CD4-positive, alpha-beta memory T cell (primary cell): ENCODE measurements at regions not wholly inside any gene's neighbourhood (a gene's known extent, or its start where the extent isn't known, plus 50 kb on each side); places are given as distances from the start of the nearest gene placed in this dataset.

Source experiments
- CTCF ChIA-PET: fragments of 350-600 bp; sonication (Branson Sonifier 250); formaldehyde crosslinking; loops from one replicate; lab custom pipeline; 2021; ENCODE audit warnings: inconsistent platforms; ENCODE audit not compliant: partially characterized antibody; lab: Charles Lee
- POLR2A ChIA-PET: fragments of 350-600 bp; sonication (Branson Sonifier 250); formaldehyde crosslinking; loops from one replicate; lab custom pipeline; 2021; ENCODE audit not compliant: partially characterized antibody; lab: Charles Lee
- DNase-seq, 5 donors: peaks; one replicate each; pipeline versions ENCODE4 v3.0.0 to v3.0.0-alpha.2; 2020 to 2022; ENCODE audit warnings: mixed read lengths in 1 of 5
- H3K27ac ChIP-seq: one replicate; pipeline ENCODE4 v1.7.0; 2013; ENCODE audit warnings: low read depth, low read length
- H3K27me3 ChIP-seq: 2 replicates; pipeline ENCODE4 v1.7.0; 2013; ENCODE audit warnings: mild to moderate bottlenecking, low read length, moderate library complexity; ENCODE audit not compliant: insufficient read depth
- H3K36me3 ChIP-seq: 2 replicates; pipeline ENCODE4 v1.7.0; 2013; ENCODE audit warnings: mild to moderate bottlenecking, low read length, moderate library complexity; ENCODE audit not compliant: insufficient read depth
- H3K4me1 ChIP-seq: 2 replicates; pipeline ENCODE4 v1.7.0; 2013; ENCODE audit warnings: mild to moderate bottlenecking, low read length, moderate library complexity; ENCODE audit not compliant: insufficient read depth
- H3K4me3 ChIP-seq, 2 donors: one replicate each; pipeline ENCODE4 v1.7.0; 2013; ENCODE audit warnings: low read length in 2 of 2, mild to moderate bottlenecking in 1 of 2
- H3K9me3 ChIP-seq, 2 donors: one replicate each; pipeline ENCODE4 v1.7.0; 2013; ENCODE audit warnings: low read length in 2 of 2, control low read depth in 1 of 2; ENCODE audit not compliant: control insufficient read depth in 1 of 2
- H3K27ac Mint-ChIP-seq, 7 donors: one replicate each; pipeline ENCODE4 v1.8.0; 2020 to 2021; ENCODE audit warnings: mixed read lengths in 7 of 7, mild to moderate bottlenecking in 6 of 7, inconsistent platforms in 3 of 7, moderate library complexity in 3 of 7
- H3K27me3 Mint-ChIP-seq, 2 donors: one replicate each; pipeline ENCODE4 v1.8.0; 2020 to 2021; ENCODE audit warnings: mixed read lengths in 2 of 2
- H3K36me3 Mint-ChIP-seq, 2 donors: one replicate each; pipeline ENCODE4 v1.8.0; 2020 to 2021; ENCODE audit warnings: mixed read lengths in 2 of 2, inconsistent platforms in 1 of 2, mild to moderate bottlenecking in 1 of 2
- H3K4me1 Mint-ChIP-seq, 4 donors: one replicate each; pipeline ENCODE4 v1.8.0; 2020 to 2021; ENCODE audit warnings: mixed read lengths in 4 of 4, mild to moderate bottlenecking in 1 of 4
- H3K4me3 Mint-ChIP-seq, 8 donors: one replicate each; pipeline ENCODE4 v1.8.0; 2020 to 2021; ENCODE audit warnings: mixed read lengths in 8 of 8, mild to moderate bottlenecking in 7 of 8, moderate library complexity in 6 of 8, inconsistent platforms in 3 of 8
- H3K9me3 Mint-ChIP-seq, 8 donors: one replicate each; pipeline ENCODE4 v1.8.0; 2020 to 2021; ENCODE audit warnings: mixed read lengths in 8 of 8, mild to moderate bottlenecking in 5 of 8, inconsistent platforms in 3 of 8, moderate library complexity in 1 of 8
- intact Hi-C: fragments of 100-400 bp; cut with micrococcal nuclease; formaldehyde crosslinking; loops from one replicate; pipeline ENCODE4 v1.15.1; 2023

GRCh38 chr6:145286916-145287315, 448.4 kb downstream of the EPM2A start:
- intact Hi-C loops = no loop called here
- no peaks in the 10 kb centered on the region for H3K27me3 ChIP-seq
- peaks cover 2 to 4% of the 10 kb centered on the region in 2 donors for H3K27me3 Mint-ChIP-seq

GRCh38 chr6:145289573-145289972, 445.7 kb downstream of the EPM2A start:
- H3K4me1 ChIP-seq = no peaks in the 10 kb centered on the region
- intact Hi-C loops = no loop called here
- POLR2A ChIA-PET = no interaction called here
- no peak overlapping the region for H3K4me3 Mint-ChIP-seq
- no peaks in the 10 kb centered on the region for H3K36me3 Mint-ChIP-seq
- peaks cover 2 to 4% of the 10 kb centered on the region in 2 donors for H3K27me3 Mint-ChIP-seq
- no peaks in the 10 kb centered on the region for H3K27me3 ChIP-seq
- no peak overlapping the region for H3K4me3 ChIP-seq
- H3K9me3 Mint-ChIP-seq = peaks cover 0 to 8% (median 3%) of the 10 kb centered on the region in 8 donors
- no peak for DNase-seq
- no peaks in the 10 kb centered on the region for H3K4me1 Mint-ChIP-seq
- H3K9me3 ChIP-seq = no peaks in the 10 kb centered on the region
- H3K27ac Mint-ChIP-seq = peak overlapping the region in 1 of 7 donors; percentile 54
- no peak overlapping the region for H3K27ac ChIP-seq
- no peaks in the 10 kb centered on the region for H3K36me3 ChIP-seq
- CTCF ChIA-PET = no interaction called here

More at GRCh38 chr6:145286916-145287315, 448.4 kb downstream of the EPM2A start:
- H3K4me1 ChIP-seq = no peaks in the 10 kb centered on the region
- ChIA-PET POLR2A (no interaction called here), CTCF (interaction anchor here (0.5 kb wide), 1 partner anchor 1197 kb away, joined by 3 read pairs; no protein-coding TSS in a partner anchor)
- H3K36me3 Mint-ChIP-seq = no peaks in the 10 kb centered on the region
- no peak overlapping the region for H3K27ac Mint-ChIP-seq
- DNase-seq = no peak
- no peaks in the 10 kb centered on the region for H3K9me3 ChIP-seq
- peaks cover 0 to 8% (median 4%) of the 10 kb centered on the region in 8 donors for H3K9me3 Mint-ChIP-seq
- no peak overlapping the region for H3K4me3 Mint-ChIP-seq
- no peaks in the 10 kb centered on the region for H3K4me1 Mint-ChIP-seq
- no peak overlapping the region for H3K27ac ChIP-seq
- H3K36me3 ChIP-seq = no peaks in the 10 kb centered on the region
- no peak overlapping the region for H3K4me3 ChIP-seq

- Histone ChIP-seq H3K27ac (no peak overlapping the region), H3K4me1 (no peaks in the 10 kb centered on the region), H3K27me3 (no peaks in the 10 kb centered on the region), H3K9me3 (no peaks in the 10 kb centered on the region), H3K4me3 (no peak overlapping the region), H3K36me3 (no peaks in the 10 kb centered on the region)
- DNase-seq = no peak
- Mint-ChIP-seq H3K36me3 (no peaks in the 10 kb centered on the region), H3K4me1 (no peaks in the 10 kb centered on the region), H3K4me3 (no peak overlapping the region), H3K9me3 (peaks cover 0 to 8% (median 4%) of the 10 kb centered on the region in 8 donors), H3K27me3 (peaks cover 2 to 4% of the 10 kb centered on the region in 2 donors), H3K27ac (no peak overlapping the region)
- POLR2A ChIA-PET = no interaction called here
- intact Hi-C loops = no loop called here
- CTCF ChIA-PET = no interaction called here
Observed at GRCh38 chr6:145290122-145290521, 445.2 kb downstream of the EPM2A start.

GRCh38 chr6:145292066-145292465, 443.3 kb downstream of the EPM2A start:
- Histone ChIP-seq H3K9me3 (no peaks in the 10 kb centered on the region), H3K4me1 (no peaks in the 10 kb centered on the region), H3K27me3 (no peaks in the 10 kb centered on the region), H3K4me3 (no peak overlapping the region), H3K36me3 (no peaks in the 10 kb centered on the region), H3K27ac (no peak overlapping the region)
- H3K4me3 Mint-ChIP-seq = no peak overlapping the region
- ChIA-PET CTCF (no interaction called here), POLR2A (no interaction called here)
- no peak overlapping the region for H3K27ac Mint-ChIP-seq
- H3K9me3 Mint-ChIP-seq = peaks cover 0 to 8% (median 4%) of the 10 kb centered on the region in 8 donors
- no peaks in the 10 kb centered on the region for H3K36me3 Mint-ChIP-seq
- peaks cover 2 to 4% of the 10 kb centered on the region in 2 donors for H3K27me3 Mint-ChIP-seq
- intact Hi-C loops = no loop called here
- no peaks in the 10 kb centered on the region for H3K4me1 Mint-ChIP-seq
- no peak for DNase-seq

- no peaks in the 10 kb centered on the region for H3K4me1 Mint-ChIP-seq
- ChIA-PET POLR2A (no interaction called here), CTCF (no interaction called here)
- H3K4me3 Mint-ChIP-seq = no peak overlapping the region
- no peaks in the 10 kb centered on the region for H3K9me3 ChIP-seq
- H3K27me3 Mint-ChIP-seq = peaks cover 2 to 4% of the 10 kb centered on the region in 2 donors
- H3K36me3 ChIP-seq = no peaks in the 10 kb centered on the region
- intact Hi-C loops = no loop called here
- no peak overlapping the region for H3K4me3 ChIP-seq
- H3K27ac Mint-ChIP-seq = no peak overlapping the region
- H3K27ac ChIP-seq = no peak overlapping the region
- peaks cover 0 to 3% (median 0%) of the 10 kb centered on the region in 8 donors for H3K9me3 Mint-ChIP-seq
- no peaks in the 10 kb centered on the region for H3K27me3 ChIP-seq
- H3K36me3 Mint-ChIP-seq = no peaks in the 10 kb centered on the region
- H3K4me1 ChIP-seq = no peaks in the 10 kb centered on the region
- DNase-seq = no peak
Observed at GRCh38 chr6:145294942-145295341, 440.4 kb downstream of the EPM2A start.

- Mint-ChIP-seq H3K36me3 (no peaks in the 10 kb centered on the region), H3K4me1 (no peaks in the 10 kb centered on the region), H3K4me3 (no peak overlapping the region), H3K9me3 (peaks cover 0 to 5% (median 0%) of the 10 kb centered on the region in 8 donors), H3K27me3 (peaks cover 2% of the 10 kb centered on the region in 2 donors), H3K27ac (no peak overlapping the region)
- no peaks in the 10 kb centered on the region for H3K4me1 ChIP-seq
- no peaks in the 10 kb centered on the region for H3K36me3 ChIP-seq
- intact Hi-C loops = no loop called here
- no peaks in the 10 kb centered on the region for H3K9me3 ChIP-seq
- POLR2A ChIA-PET = no interaction called here
- DNase-seq = no peak
- CTCF ChIA-PET = no interaction called here
- no peak overlapping the region for H3K4me3 ChIP-seq
- no peak overlapping the region for H3K27ac ChIP-seq
- no peaks in the 10 kb centered on the region for H3K27me3 ChIP-seq
Observed at GRCh38 chr6:145295746-145296145, 439.6 kb downstream of the EPM2A start.

- Mint-ChIP-seq H3K36me3 (no peaks in the 10 kb centered on the region), H3K4me3 (no peak overlapping the region), H3K27ac (no peak overlapping the region), H3K27me3 (peaks cover 0 to 8% of the 10 kb centered on the region in 2 donors), H3K9me3 (peaks cover 0 to 3% (median 0%) of the 10 kb centered on the region in 8 donors), H3K4me1 (no peaks in the 10 kb centered on the region)
- DNase-seq = no peak
- no peaks in the 10 kb centered on the region for H3K4me1 ChIP-seq
- H3K27ac ChIP-seq = no peak overlapping the region
- CTCF ChIA-PET = no interaction called here
- no peaks in the 10 kb centered on the region for H3K27me3 ChIP-seq
- intact Hi-C loops = no loop called here
- POLR2A ChIA-PET = no interaction called here
- H3K9me3 ChIP-seq = no peaks in the 10 kb centered on the region
- H3K4me3 ChIP-seq = no peak overlapping the region
- no peaks in the 10 kb centered on the region for H3K36me3 ChIP-seq
Observed at GRCh38 chr6:145305670-145306069, 429.6 kb downstream of the EPM2A start.

GRCh38 chr6:145306489-145306888, 428.8 kb downstream of the EPM2A start:
- peaks cover 0 to 3% (median 0%) of the 10 kb centered on the region in 8 donors for H3K9me3 Mint-ChIP-seq
- Histone ChIP-seq H3K9me3 (no peaks in the 10 kb centered on the region), H3K4me1 (no peaks in the 10 kb centered on the region), H3K4me3 (no peak overlapping the region), H3K27ac (no peak overlapping the region), H3K27me3 (no peaks in the 10 kb centered on the region), H3K36me3 (no peaks in the 10 kb centered on the region)
- ChIA-PET POLR2A (no interaction called here), CTCF (no interaction called here)
- DNase-seq = no peak
- no peaks in the 10 kb centered on the region for H3K4me1 Mint-ChIP-seq
- peaks cover 0 to 5% of the 10 kb centered on the region in 2 donors for H3K27me3 Mint-ChIP-seq
- H3K27ac Mint-ChIP-seq = no peak overlapping the region
- intact Hi-C loops = no loop called here
- no peaks in the 10 kb centered on the region for H3K36me3 Mint-ChIP-seq
- H3K4me3 Mint-ChIP-seq = no peak overlapping the region
